Karpas-422 (cell line): ENCODE measurements at regions not wholly inside any gene's neighbourhood (a gene's known extent, or its start where the extent isn't known, plus 50 kb on each side); places are given as distances from the start of the nearest gene placed in this dataset.
A peak's percentile ranks its signal among the peaks of the same experiment; 100 is the strongest.

Experiments
- DNase-seq: peaks from one replicate; pipeline ENCODE4 v3.0.0-alpha.2; 2015
- H2AFZ ChIP-seq: fragments of 200-600 bp; sonication (generic); 2 replicates; pipeline ENCODE4 v1.6.1; 2014; ENCODE audit warnings: antibody characterized with exemption, low read length, mixed read lengths
- H3K27ac ChIP-seq: fragments of 200-600 bp; sonication (generic); 2 replicates; pipeline ENCODE4 v1.5.1; 2014; ENCODE audit warnings: mild to moderate bottlenecking, low read length, moderate library complexity
- H3K27me3 ChIP-seq: fragments of 200-600 bp; sonication (generic); 2 replicates; pipeline ENCODE4 v1.6.1; 2014; ENCODE audit warnings: low read length, mixed read lengths
- H3K36me3 ChIP-seq: fragments of 200-600 bp; sonication (generic); 2 replicates; pipeline ENCODE4 v1.6.1; 2014; ENCODE audit warnings: low read length, mixed read lengths; ENCODE audit not compliant: insufficient read depth
- H3K4me1 ChIP-seq: fragments of 200-600 bp; sonication (generic); 2 replicates; pipeline ENCODE4 v1.6.1; 2014; ENCODE audit warnings: mild to moderate bottlenecking, low read length, mixed read lengths
- H3K4me2 ChIP-seq: fragments of 200-600 bp; sonication (generic); 2 replicates; pipeline ENCODE4 v1.6.1; 2014; ENCODE audit warnings: low read length, low read depth, mild to moderate bottlenecking; ENCODE audit not compliant: poor library complexity, severe bottlenecking
- H3K4me3 ChIP-seq: fragments of 200-600 bp; sonication (generic); 2 replicates; pipeline ENCODE4 v1.5.1; 2014; ENCODE audit warnings: mild to moderate bottlenecking, antibody characterized with exemption, low read length, mixed read lengths
- H3K79me2 ChIP-seq: fragments of 200-600 bp; sonication (generic); 2 replicates; pipeline ENCODE4 v1.6.1; 2014; ENCODE audit warnings: mild to moderate bottlenecking, low read length, mixed read lengths
- H3K9ac ChIP-seq: fragments of 200-600 bp; sonication (generic); 2 replicates; pipeline ENCODE4 v1.6.0; 2014; ENCODE audit warnings: low read length
- H3K9me2 ChIP-seq: fragments of 200-600 bp; sonication (generic), shearing (Covaris generic); replicated peaks from 2 replicates; pipeline ENCODE4 v1.6.0; 2014; ENCODE audit warnings: mild to moderate bottlenecking, low read length, moderate library complexity; ENCODE audit not compliant: insufficient read depth
- H3K9me3 ChIP-seq: fragments of 300-700, 200-600 bp; sonication (generic); 2 replicates; pipeline ENCODE4 v1.6.1; 2014; ENCODE audit warnings: low read length, mixed read lengths
- H4K20me1 ChIP-seq: fragments of 200-600 bp; sonication (generic); 2 replicates; pipeline ENCODE4 v1.6.1; 2014; ENCODE audit warnings: mild to moderate bottlenecking, antibody characterized with exemption, low read length, low read depth; ENCODE audit not compliant: insufficient read depth

- H3K9me3 ChIP-seq, result no peaks in the 10 kb centered on the region
- no peak overlapping the region for H3K27ac ChIP-seq
- DNase-seq, result no peak
- peaks cover 85% of the 10 kb centered on the region for H3K4me1 ChIP-seq
- H3K9ac ChIP-seq, result no peak overlapping the region
- no peak overlapping the region for H3K4me3 ChIP-seq
- H3K9me2 ChIP-seq, result no peaks in the 10 kb centered on the region
- peaks cover 61% of the 10 kb centered on the region; the same call in 1 of the 2 replicates for H3K36me3 ChIP-seq
- no peaks in the 10 kb centered on the region for H3K27me3 ChIP-seq
- H3K4me2 ChIP-seq, result no peak overlapping the region
- peaks cover 98% of the 10 kb centered on the region for H3K79me2 ChIP-seq
- H4K20me1 ChIP-seq, result no peaks in the 10 kb centered on the region
- H2AFZ ChIP-seq, result no peak overlapping the region
Observed at GRCh38 chr7:130951303-130951975, 217.4 kb upstream of the KLF14 start.

DNA sequence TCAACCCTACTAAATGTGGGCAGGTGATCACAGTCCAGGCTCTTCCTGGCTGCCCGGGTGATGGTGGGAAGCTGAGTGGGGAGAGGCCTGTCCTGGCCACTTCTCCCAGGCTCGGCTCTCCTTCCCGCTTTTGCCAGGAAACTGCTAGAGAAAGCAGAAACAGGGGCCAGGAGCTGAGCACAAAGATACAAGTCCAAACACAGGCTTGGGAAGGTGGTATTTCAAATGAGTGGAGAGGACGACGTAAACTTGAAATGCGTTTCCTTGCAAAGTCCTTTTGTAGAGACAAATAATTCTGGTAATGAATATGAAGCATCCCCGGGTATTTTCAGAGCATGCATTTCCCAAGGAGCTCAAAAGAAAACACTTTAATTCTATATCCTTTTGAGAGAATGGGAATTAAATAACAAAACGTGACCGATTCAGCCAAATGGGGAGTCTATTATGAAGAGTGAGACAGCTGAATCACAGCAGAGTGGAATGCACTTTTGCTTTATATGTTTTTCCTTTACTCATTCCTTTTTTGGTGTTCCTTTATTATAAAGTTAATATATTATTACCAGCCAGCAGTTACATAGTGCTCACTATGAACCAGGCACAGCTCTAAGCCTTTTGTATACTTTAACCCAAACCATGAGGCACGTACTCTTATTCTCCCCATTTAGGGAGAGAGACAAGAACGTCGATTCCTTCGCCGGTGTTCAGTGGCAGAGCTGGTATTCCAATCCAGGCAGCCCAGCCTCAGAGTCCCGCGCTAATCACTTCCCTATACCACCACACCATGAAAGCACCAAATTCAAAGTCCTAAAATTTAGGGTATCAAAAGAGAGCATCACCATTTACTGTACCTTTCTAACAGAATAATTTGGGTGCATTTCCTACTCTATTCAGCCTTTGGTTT is 218.2 kb upstream of the KLF14 start:
- Histone ChIP-seq H3K9me2 (no peaks in the 10 kb centered on the region), H3K36me3 (peaks cover 62% of the 10 kb centered on the region; the same call in 1 of the 2 replicates), H3K79me2 (peaks cover 98% of the 10 kb centered on the region), H4K20me1 (no peaks in the 10 kb centered on the region), H3K27ac (no peak overlapping the region), H2AFZ (no peak overlapping the region), H3K9me3 (no peaks in the 10 kb centered on the region), H3K4me1 (peaks cover 88% of the 10 kb centered on the region), H3K4me3 (no peak overlapping the region), H3K27me3 (no peaks in the 10 kb centered on the region), H3K4me2 (no peak overlapping the region), H3K9ac (no peak overlapping the region)
- no peak for DNase-seq

DNA sequence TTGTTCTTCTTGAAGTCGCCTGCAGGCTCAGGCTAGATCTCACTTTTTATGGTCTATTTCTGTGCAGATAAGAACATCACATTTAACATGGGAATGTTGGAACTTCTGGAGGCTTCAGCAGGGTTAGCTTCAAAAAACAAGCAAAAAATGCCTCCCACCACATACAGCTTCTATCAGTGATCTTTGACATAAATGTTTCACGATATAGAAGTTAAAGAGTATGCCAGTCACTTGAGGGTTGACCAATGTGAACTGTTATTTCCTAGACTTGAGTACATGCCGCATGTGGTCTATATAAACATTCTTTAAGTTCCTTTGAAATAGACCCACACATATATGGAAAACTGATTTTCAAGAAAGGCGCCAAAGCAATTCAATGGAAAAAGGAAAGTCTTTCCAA is 219.2 kb upstream of the KLF14 start:
- H3K9me2 ChIP-seq, result no peaks in the 10 kb centered on the region
- no peak overlapping the region for H2AFZ ChIP-seq
- no peak overlapping the region for H3K9ac ChIP-seq
- H3K9me3 ChIP-seq, result no peaks in the 10 kb centered on the region
- H4K20me1 ChIP-seq, result no peaks in the 10 kb centered on the region
- H3K27me3 ChIP-seq, result no peaks in the 10 kb centered on the region
- no peak overlapping the region for H3K4me3 ChIP-seq
- H3K4me1 ChIP-seq, result peaks cover 88% of the 10 kb centered on the region
- no peak overlapping the region for H3K4me2 ChIP-seq
- no peak for DNase-seq
- H3K79me2 ChIP-seq, result peaks cover 98% of the 10 kb centered on the region
- peaks cover 52% of the 10 kb centered on the region; the same call in 1 of the 2 replicates for H3K36me3 ChIP-seq
- H3K27ac ChIP-seq, result 0 out of 2 replicates have a peak overlapping the region, but pooled peaks have one; percentile 0

DNA sequence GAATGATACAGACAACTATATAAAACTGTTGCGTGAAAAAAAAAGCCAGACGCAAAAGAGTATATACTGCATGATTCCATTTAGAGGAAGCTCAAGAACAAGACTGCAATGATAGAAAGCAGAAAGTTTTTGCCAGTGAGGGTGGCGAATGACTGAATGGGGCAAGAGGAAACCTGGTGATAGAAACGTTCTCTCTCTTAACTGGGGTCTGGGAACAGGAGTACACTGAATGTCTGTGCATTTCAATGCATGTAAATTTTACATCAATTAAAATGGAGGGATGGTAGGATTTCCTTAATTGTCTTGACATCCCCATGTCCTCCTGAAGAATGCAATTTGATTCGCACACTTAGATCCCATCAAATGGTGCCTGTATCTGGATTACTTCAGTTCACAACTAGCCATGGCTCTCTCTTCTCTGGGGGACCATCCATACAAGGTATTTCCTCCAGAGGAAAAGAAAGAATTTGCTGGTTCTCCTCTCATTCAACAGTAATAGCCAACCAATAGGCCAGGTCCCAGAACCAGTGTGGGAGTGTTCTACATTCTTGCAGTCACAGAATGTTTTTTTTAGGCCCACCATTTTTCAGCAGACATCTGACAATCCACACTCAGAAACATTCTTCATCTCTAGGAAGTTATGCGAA is 221.0 kb upstream of the KLF14 start:
- Histone ChIP-seq H4K20me1 (no peaks in the 10 kb centered on the region), H3K27me3 (no peaks in the 10 kb centered on the region), H3K36me3 (peaks cover 51% of the 10 kb centered on the region), H3K9ac (no peak overlapping the region), H3K4me3 (no peak overlapping the region), H3K4me1 (peaks cover 93% of the 10 kb centered on the region), H3K27ac (no peak overlapping the region), H3K79me2 (peaks cover 99% of the 10 kb centered on the region), H2AFZ (no peak overlapping the region), H3K9me2 (no peaks in the 10 kb centered on the region), H3K4me2 (no peak overlapping the region), H3K9me3 (no peaks in the 10 kb centered on the region)
- DNase-seq, result no peak

- peaks cover 47% of the 10 kb centered on the region for H3K36me3 ChIP-seq
- H3K4me2 ChIP-seq, result no peak overlapping the region
- H3K27ac ChIP-seq, result peak overlapping the region; percentile 93; the same call in 1 of the 2 replicates
- H2AFZ ChIP-seq, result no peak overlapping the region
- H4K20me1 ChIP-seq, result no peaks in the 10 kb centered on the region
- peaks cover 99% of the 10 kb centered on the region for H3K79me2 ChIP-seq
- H3K9me2 ChIP-seq, result no peaks in the 10 kb centered on the region
- peaks cover 93% of the 10 kb centered on the region for H3K4me1 ChIP-seq
- no peaks in the 10 kb centered on the region for H3K27me3 ChIP-seq
- no peaks in the 10 kb centered on the region for H3K9me3 ChIP-seq
- no peak overlapping the region for H3K4me3 ChIP-seq
- no peak overlapping the region for H3K9ac ChIP-seq
- no peak for DNase-seq
Observed at GRCh38 chr7:130955565-130955919, 221.5 kb upstream of the KLF14 start.

DNA sequence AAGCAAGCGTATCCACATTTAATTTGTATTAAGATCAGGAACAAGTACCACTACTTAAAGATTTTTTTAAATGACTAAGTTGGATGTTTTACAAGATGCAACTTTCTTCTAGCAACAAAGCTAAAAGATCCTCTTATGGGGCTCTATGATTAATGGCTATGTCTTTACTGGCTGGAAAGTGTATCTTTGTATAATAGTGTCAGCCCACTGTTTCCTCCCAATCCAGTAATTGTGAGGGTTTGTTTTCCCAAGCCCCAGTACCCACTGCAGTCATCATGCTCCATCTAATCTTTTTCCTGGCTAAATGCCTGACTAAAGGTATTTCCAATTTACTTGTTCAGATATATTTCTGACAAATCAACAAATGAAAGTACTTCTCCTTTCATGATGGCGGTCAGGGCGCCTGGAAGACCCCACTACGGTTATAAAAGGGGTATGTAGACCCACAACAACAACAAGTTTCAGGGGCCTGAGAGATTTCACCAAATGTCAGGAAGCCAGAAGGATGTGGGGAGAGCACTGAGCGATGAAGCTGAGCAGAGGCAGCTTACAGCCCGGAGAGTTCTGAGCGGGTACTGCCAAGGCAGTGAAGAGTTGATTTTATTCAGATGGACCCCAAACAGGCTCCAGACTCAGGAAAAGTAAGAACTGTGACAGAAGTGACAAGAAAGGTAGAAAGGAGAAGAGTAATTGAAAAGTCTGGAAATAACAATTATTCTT is 222.6 kb upstream of the KLF14 start:
- Histone ChIP-seq H3K9me2 (no peaks in the 10 kb centered on the region), H3K27me3 (no peaks in the 10 kb centered on the region), H3K4me1 (peaks cover 96% of the 10 kb centered on the region), H3K27ac (peak overlapping the region; percentile 93), H3K4me3 (peak overlapping the region; percentile 35; the same call in 1 of the 2 replicates), H3K79me2 (peaks cover 94% of the 10 kb centered on the region), H3K9ac (peak overlapping the region; percentile 26), H3K9me3 (no peaks in the 10 kb centered on the region), H3K36me3 (peaks cover 44% of the 10 kb centered on the region), H3K4me2 (peak overlapping the region; percentile 87), H4K20me1 (no peaks in the 10 kb centered on the region), H2AFZ (no peak overlapping the region)
- DNase-seq, result no peak

DNA sequence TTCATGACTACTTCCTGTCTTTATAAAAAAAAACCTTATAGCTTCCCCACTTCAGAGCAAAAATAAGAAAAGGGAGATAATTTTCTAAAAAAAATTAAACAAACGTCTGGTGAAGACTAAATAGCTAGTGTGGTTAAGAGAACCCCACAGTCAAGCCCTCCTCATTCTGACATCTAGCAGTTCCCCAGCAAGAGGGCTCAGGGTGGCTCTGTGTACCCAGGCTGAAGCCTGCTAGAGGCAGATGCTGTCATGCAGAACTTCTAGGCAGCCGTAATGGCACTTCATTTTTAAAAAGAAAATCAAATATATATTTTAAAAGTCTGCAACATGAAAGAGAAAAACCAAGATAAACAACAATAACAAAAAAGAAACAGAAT is 223.1 kb upstream of the KLF14 start:
- peak; percentile 67 for DNase-seq

More for the DNA sequence above, 223.1 kb upstream of the KLF14 start:
- peak overlapping the region; percentile 87 for H3K4me2 ChIP-seq
- H3K79me2 ChIP-seq, result peaks cover 94% of the 10 kb centered on the region
- H3K9me2 ChIP-seq, result no peaks in the 10 kb centered on the region
- peak overlapping the region; percentile 93 for H3K27ac ChIP-seq
- peak overlapping the region; percentile 26 for H3K9ac ChIP-seq
- H3K9me3 ChIP-seq, result no peaks in the 10 kb centered on the region
- peaks cover 38% of the 10 kb centered on the region for H3K36me3 ChIP-seq
- no peak overlapping the region for H2AFZ ChIP-seq
- peaks cover 96% of the 10 kb centered on the region for H3K4me1 ChIP-seq
- peak overlapping the region; percentile 35; the same call in 1 of the 2 replicates for H3K4me3 ChIP-seq
- no peaks in the 10 kb centered on the region for H3K27me3 ChIP-seq
- H4K20me1 ChIP-seq, result no peaks in the 10 kb centered on the region
